Activated B cell treated with CpG ODN at 0.5 μM for 24 hours (primary cell): ENCODE measurements at regions not wholly inside any gene's neighbourhood (a gene's known extent, or its start where the extent isn't known, plus 50 kb on each side); places are given as distances from the start of the nearest gene placed in this dataset.

Source experiments
- ATAC-seq: fragments of 200-7000 bp; cut with Tn5 transposase; one replicate; pipeline ENCODE4 v1.10.0; 2021; ENCODE audit warnings: low read depth, mild to moderate bottlenecking, moderate library complexity
- CTCF ChIA-PET: fragments of 350-600 bp; sonication (Branson Sonifier 250); formaldehyde crosslinking; loops from one replicate; lab custom pipeline; 2021; ENCODE audit warnings: antibody characterized with exemption; lab: Charles Lee
- POLR2A ChIA-PET: fragments of 350-600 bp; sonication (Branson Sonifier 250); formaldehyde crosslinking; loops from one replicate; lab custom pipeline; 2021; ENCODE audit warnings: antibody characterized with exemption; lab: Charles Lee
- DNase-seq: peaks from one replicate; pipeline ENCODE4 v3.0.0; 2022
- H3K27ac Mint-ChIP-seq: one replicate; pipeline ENCODE4 v1.8.0; 2020; ENCODE audit warnings: mixed read lengths
- H3K27me3 Mint-ChIP-seq: one replicate; pipeline ENCODE4 v1.8.0; 2021; ENCODE audit warnings: mixed read lengths
- H3K36me3 Mint-ChIP-seq: one replicate; pipeline ENCODE4 v1.8.0; 2021; ENCODE audit warnings: low read depth, mixed read lengths
- H3K4me1 Mint-ChIP-seq: one replicate; pipeline ENCODE4 v1.8.0; 2021; ENCODE audit warnings: mixed read lengths
- H3K4me3 Mint-ChIP-seq: one replicate; pipeline ENCODE4 v1.8.0; 2020; ENCODE audit warnings: mild to moderate bottlenecking, mixed read lengths
- H3K9me3 Mint-ChIP-seq: one replicate; pipeline ENCODE4 v1.8.0; 2020; ENCODE audit warnings: mixed read lengths
- intact Hi-C: fragments of 100-400 bp; cut with micrococcal nuclease; formaldehyde crosslinking; loops from one replicate; pipeline ENCODE4 v1.15.1; 2024
- TF ChIP-seq, protein P1 (sequence below): fragments of 200-600 bp; IDR thresholded peaks from one replicate; pipeline ENCODE4 v1.8.0; 2022; ENCODE audit warnings: antibody characterized with exemption, mild to moderate bottlenecking

DNA sequence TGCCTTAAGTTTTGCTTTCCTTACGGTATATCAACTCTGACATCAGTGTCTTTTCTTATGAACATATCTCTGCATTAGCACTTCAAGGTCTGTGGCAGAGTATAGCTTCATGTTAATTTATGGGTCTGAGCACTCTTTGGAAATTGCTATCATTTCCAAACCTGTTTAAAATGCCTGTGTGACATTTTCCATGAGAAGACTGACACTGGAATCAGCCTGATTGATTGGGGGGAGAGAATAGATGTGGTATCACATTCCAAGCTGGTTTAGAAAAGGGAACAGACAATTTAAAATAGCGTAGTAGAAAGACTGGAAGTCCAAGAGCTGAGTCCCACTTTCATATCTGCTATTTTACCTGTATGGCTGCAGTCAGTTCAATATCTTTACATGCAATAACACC lies 272.1 kb upstream of the CDH10 start:
- no peaks in the 10 kb centered on the region for H3K36me3 Mint-ChIP-seq
- H3K9me3 Mint-ChIP-seq: peaks cover 5% of the 10 kb centered on the region
- H3K4me1 Mint-ChIP-seq: no peaks in the 10 kb centered on the region
- H3K27me3 Mint-ChIP-seq: no peaks in the 10 kb centered on the region
- intact Hi-C loops: no loop called here
- DNase-seq (no peak), ATAC-seq (no peak)
- ChIA-PET CTCF (no interaction called here), POLR2A (no interaction called here)
- H3K4me3 Mint-ChIP-seq: no peak overlapping the region
- TF ChIP-seq, protein P1, sequence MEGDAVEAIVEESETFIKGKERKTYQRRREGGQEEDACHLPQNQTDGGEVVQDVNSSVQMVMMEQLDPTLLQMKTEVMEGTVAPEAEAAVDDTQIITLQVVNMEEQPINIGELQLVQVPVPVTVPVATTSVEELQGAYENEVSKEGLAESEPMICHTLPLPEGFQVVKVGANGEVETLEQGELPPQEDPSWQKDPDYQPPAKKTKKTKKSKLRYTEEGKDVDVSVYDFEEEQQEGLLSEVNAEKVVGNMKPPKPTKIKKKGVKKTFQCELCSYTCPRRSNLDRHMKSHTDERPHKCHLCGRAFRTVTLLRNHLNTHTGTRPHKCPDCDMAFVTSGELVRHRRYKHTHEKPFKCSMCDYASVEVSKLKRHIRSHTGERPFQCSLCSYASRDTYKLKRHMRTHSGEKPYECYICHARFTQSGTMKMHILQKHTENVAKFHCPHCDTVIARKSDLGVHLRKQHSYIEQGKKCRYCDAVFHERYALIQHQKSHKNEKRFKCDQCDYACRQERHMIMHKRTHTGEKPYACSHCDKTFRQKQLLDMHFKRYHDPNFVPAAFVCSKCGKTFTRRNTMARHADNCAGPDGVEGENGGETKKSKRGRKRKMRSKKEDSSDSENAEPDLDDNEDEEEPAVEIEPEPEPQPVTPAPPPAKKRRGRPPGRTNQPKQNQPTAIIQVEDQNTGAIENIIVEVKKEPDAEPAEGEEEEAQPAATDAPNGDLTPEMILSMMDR: no peak
- no peak overlapping the region for H3K27ac Mint-ChIP-seq

DNA sequence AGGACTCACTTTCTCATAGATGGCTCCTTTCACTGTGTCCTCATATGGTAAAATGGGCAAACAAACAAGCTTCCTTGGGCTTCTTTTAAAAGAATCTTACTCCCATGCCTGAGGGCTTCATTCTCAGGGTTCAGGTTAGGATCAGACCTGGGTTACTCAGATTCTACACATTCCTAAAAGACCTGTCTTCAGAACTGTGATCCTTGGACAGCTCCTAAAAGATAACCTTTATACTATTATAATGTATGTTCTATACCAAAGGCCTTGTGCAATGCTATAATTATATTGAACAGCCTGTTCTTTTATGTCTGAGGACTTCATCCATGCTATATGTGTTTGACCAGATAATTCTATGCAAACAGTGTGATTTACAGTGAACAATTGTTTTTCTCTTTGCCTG lies 264.4 kb upstream of the CDH10 start:
- Mint-ChIP-seq H3K27ac (no peak overlapping the region), H3K36me3 (no peaks in the 10 kb centered on the region), H3K4me3 (no peak overlapping the region), H3K27me3 (no peaks in the 10 kb centered on the region), H3K9me3 (peaks cover 6% of the 10 kb centered on the region), H3K4me1 (no peaks in the 10 kb centered on the region)
- no peak for DNase-seq
- intact Hi-C loops: no loop called here
- ChIA-PET POLR2A (no interaction called here), CTCF (no interaction called here)
- no peak for ATAC-seq
- TF ChIP-seq, protein P1: no peak

DNA sequence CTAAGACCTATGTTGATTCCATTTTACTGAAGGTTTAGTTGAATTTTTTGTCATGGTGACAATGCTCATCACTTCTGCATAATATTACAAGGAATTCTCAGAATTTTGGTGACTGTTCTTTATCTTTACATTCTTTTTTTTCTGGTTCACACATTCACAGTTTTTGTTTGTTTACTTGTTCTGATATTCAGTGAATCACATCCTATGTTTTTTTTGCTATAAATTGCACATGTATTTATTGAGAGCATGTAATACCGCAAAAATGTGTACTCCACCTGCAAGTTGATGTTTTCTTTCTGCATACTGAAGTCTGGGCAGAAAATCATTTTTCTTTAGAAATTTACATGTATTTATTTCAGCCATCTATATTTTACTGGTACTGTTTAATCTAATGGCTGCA lies 261.9 kb upstream of the CDH10 start:
- Mint-ChIP-seq H3K36me3 (no peaks in the 10 kb centered on the region), H3K4me3 (no peak overlapping the region), H3K9me3 (peaks cover 6% of the 10 kb centered on the region), H3K27me3 (no peaks in the 10 kb centered on the region), H3K27ac (no peak overlapping the region), H3K4me1 (no peaks in the 10 kb centered on the region)
- CTCF ChIA-PET: no interaction called here
- ATAC-seq (no peak), DNase-seq (no peak)
- TF ChIP-seq, protein P1: no peak
- POLR2A ChIA-PET: no interaction called here
- intact Hi-C loops: no loop called here

DNA sequence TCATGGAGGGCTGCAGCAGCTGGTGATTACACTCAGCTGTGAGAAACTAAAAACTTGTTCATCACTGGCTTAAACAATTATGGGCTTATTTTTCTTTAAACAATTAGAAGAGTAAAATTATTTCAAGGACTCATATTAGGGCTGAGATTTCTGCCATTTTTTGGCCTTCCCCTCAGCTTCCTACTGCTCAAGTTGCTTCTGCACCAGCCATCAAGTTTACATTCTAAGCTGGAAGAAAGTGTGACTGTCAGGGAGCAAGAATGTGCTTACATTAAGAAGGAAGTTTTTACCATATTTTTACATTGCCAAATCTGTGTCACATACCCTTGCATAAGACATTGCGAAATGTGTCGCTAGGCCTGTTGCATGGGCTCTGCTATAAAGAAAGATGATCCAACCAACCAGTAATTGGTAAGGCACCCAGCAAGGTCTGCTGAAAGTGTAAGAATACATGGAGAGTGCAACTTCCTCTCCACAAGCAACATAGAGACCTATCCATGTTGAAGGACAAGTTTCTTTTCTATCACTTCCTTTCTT lies 260.3 kb upstream of the CDH10 start:
- ChIA-PET CTCF (no interaction called here), POLR2A (no interaction called here)
- intact Hi-C loops: no loop called here
- Mint-ChIP-seq H3K27me3 (no peaks in the 10 kb centered on the region), H3K9me3 (peaks cover 5% of the 10 kb centered on the region), H3K36me3 (no peaks in the 10 kb centered on the region), H3K4me3 (no peak overlapping the region), H3K4me1 (no peaks in the 10 kb centered on the region), H3K27ac (no peak overlapping the region)
- DNase-seq (no peak), ATAC-seq (no peak)
- TF ChIP-seq, protein P1: no peak

DNA sequence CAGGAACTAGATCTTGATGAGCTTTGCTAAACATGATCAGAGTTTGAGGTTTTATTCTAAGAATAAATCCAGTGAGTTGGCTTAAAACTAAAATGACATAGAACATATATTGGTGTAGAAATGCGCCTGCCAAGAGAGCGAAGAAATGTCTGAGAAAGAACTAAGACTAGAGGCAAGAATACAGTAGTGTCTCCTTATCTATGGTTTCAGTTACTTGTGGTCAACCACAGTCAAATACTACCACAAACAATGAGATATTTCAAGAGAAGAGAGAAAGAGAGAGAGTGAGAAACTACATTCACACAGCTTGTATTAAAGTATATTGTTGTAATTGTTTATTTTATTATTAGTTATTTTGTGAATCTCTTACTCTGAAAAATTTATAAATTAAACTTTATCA lies 254.4 kb upstream of the CDH10 start:
- no peaks in the 10 kb centered on the region for H3K4me1 Mint-ChIP-seq
- peaks cover 7% of the 10 kb centered on the region for H3K9me3 Mint-ChIP-seq
- DNase-seq (no peak), ATAC-seq (no peak)
- intact Hi-C loops: no loop called here
- H3K36me3 Mint-ChIP-seq: no peaks in the 10 kb centered on the region
- ChIA-PET CTCF (no interaction called here), POLR2A (no interaction called here)
- no peak overlapping the region for H3K4me3 Mint-ChIP-seq
- TF ChIP-seq, protein P1: no peak
- no peaks in the 10 kb centered on the region for H3K27me3 Mint-ChIP-seq
- H3K27ac Mint-ChIP-seq: no peak overlapping the region
